ENCODE measurements at regions not wholly inside any gene's neighbourhood (a gene's known extent, or its start where the extent isn't known, plus 50 kb on each side); places are given as distances from the start of the nearest gene placed in this dataset.

- TF ChIP-seq CBX5 (IDR thresholded peaks at IDR 0.05; ENCODE audit: borderline replicate concordance, low read depth) (no peak), CTCF (IDR thresholded peaks at IDR 0.05 in 2 of 3, conservative IDR thresholded peaks at IDR 0.05 in 1 of 3; ENCODE audit: insufficient read depth in 2 of 3, low read depth in 1 of 3, low read length in 3 of 3) (no peak), ZNF143 (CRISPR knock-in tag; IDR thresholded peaks at IDR 0.05) (no peak), TCF3 (CRISPR knock-in tag; IDR thresholded peaks at IDR 0.05) (no peak)
Observed at GRCh38 chr6:95679981-95680380, 102.6 kb downstream of the MANEA start.
